GM10847 (cell line): ENCODE measurements at regions not wholly inside any gene's neighbourhood (a gene's known extent, or its start where the extent isn't known, plus 50 kb on each side); places are given as distances from the start of the nearest gene placed in this dataset.

Source experiments
- POLR2A ChIP-seq: IDR thresholded peaks from 2 replicates; pipeline ENCODE4 v1.6.1; 2011; ENCODE audit not compliant: insufficient read length; ENCODE audit errors: extremely low read depth

DNA sequence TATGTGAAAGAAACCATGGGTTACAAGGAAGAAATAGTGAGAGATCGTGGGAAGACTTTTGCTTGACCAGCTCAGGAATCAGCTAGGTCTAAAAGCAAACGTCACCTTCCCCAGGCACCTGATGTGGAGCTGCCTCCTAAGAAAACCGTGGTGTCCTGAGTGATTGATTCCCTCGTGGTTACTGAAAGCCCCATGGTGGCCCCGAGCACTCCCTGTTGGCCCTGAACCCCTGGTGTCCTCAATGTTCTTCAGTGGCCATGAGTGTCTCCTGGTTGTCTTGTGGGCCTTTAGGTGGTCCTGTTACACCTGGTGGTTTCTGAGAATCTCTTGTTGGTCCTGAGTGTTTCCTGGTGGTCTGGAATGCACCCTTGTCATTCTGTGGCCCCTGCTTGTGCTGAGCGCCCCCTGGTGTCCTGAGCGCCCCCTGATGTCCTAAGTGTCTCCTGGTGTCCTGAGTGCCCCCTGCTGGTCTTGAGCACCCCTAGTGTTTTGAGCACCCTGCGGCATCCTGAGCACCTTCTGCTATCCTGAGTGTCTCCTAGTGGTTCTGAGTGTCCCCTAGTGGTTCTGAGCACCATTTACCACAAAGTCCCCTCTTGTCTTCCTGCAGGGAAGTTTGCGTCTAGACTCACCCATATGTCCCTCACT, 518.7 kb downstream of the TMEM121 start:
- no peak for TF ChIP-seq POLR2A

DNA sequence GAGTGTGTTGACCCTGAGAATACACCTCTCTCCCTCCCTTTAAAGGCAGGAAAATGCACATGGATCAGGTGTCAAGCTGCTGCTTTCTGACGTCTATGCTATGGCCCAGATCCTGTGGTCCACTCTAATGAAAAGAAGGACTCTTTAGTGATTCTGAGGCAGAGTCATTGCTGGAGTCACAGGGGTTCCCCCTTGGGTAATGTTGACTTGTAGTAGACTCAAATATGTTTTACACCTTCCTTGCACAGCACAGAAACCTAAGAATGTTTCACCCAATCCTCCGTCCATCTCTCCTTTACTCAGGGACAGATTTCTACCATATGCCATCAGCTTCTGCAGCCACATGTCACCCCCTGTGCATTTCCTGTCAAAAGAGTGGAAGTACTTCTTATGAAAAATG, 525.4 kb downstream of the TMEM121 start:
- no peak for TF ChIP-seq POLR2A

GRCh38 chr14:106055289-106055688, 528.9 kb downstream of the TMEM121 start:
- no peak for TF ChIP-seq POLR2A

DNA sequence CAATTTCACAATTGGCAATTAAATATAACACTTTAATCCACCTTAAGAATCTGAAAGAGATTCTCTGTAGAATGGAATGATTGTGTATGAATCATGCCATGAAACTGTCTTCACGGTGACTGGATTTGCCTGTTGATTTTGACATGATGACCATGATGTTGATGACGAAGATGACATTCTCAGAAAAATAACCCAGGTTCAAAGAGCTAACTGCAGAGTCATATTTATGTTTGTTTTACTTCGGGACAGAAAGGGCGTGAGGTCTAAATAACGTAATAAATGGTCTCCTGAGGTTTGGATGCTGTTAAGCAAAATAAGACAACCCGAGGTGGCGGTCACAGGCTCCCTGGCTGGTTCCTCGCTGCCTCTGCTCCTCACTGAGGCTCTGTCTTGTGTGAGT, 532.0 kb downstream of the TMEM121 start:
- no peak for TF ChIP-seq POLR2A

- TF ChIP-seq POLR2A: no peak
Measured at GRCh38 chr14:106060276-106060975, 534.0 kb downstream of the TMEM121 start.

DNA sequence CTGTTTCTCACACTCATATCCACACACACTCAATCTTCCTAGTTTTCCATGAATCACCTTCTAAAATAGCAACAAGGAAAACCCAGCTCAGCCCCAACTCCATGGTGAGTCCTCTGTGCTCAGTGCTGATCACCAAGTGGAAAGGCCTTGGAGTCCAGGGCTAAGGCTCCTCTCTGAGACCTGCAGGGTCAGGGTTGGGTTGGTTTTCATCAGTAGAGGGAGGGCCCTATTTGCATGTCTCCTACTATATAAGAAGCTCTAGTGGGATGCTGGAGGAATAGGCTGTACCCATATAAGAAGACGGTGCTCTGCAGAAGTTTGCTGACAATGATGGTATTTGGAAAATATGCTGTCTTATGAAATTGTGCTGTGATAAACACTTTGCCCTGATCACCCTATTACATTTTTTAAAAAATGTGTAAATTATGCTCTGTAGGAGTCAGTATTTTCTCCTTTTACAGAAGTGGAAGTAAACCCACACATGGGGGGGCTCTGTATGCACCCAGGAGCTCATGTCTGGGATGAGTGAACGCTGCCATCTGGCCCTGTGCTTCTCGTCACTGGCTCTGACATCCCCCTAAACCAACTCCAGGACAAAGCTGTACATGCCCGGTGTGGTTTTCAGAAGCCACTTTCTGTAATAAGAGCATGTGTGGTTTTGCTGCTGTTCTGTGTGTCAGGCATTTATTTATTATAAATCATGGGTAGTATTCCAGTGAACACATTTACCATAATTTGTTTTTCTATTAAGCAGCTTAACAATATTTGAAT, 536.3 kb downstream of the TMEM121 start:
- no peak for TF ChIP-seq POLR2A

DNA sequence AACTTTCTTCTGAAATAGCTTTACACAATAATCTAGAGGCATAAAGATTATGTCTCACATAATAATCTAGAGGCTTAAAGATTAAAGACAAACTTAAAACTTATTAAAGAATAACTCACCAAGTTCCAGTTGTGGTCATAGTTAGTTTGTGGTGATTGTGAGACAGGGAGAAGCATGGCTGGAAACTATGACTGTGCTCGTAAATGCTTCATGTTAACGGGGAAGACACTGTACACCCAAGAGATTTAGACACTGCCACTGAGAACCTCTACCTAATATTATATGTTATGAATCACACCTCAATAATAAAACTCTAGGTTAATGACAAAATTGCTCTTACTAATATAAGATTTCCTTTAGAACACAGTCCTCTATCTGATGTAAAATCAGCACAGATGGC, 541.6 kb downstream of the TMEM121 start:
- TF ChIP-seq POLR2A: no peak

- TF ChIP-seq POLR2A: no peak
Measured at GRCh38 chr14:106069804-106070625, 543.6 kb downstream of the TMEM121 start.

DNA sequence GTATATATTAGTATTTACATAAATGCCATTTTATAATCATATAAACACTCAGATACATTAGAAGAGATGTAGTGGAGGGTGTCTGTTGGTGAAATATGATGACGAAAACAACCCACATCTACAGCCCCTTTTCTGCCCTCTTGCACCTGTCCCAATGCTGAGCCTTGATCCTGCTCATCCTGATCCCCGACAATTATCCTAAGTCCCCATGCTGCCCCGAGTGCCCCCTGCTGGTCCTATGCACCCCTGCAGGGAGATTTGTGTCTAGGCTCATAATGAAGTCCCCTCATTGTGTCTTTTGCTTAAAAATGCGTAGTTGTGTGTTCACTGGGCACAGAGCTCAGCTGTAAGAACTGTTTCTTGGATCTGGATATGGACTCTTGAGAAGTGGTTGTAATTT, 554.5 kb downstream of the TMEM121 start:
- TF ChIP-seq POLR2A: no peak

GRCh38 chr14:106083082-106083481, 556.7 kb downstream of the TMEM121 start:
- no peak for TF ChIP-seq POLR2A

DNA sequence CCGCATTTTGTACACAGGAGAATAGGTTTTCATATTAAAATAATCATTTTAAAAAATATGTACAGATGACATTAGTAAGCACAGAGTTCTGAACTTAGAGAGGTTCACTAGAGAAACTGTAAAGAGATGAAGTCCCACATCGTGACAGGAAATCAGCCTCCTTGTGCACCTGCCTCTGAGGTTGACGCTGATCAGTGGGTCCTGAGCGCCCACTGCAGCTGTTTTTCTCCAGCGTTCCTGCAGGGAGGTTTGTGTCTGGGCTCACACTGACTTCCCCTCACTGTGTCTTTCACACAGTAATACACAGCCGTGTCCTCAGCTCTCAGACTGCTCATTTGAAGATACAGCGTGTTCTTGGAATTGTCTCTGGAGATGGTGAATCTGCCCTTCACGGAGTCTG, 561.5 kb downstream of the TMEM121 start:
- no peak for TF ChIP-seq POLR2A

DNA sequence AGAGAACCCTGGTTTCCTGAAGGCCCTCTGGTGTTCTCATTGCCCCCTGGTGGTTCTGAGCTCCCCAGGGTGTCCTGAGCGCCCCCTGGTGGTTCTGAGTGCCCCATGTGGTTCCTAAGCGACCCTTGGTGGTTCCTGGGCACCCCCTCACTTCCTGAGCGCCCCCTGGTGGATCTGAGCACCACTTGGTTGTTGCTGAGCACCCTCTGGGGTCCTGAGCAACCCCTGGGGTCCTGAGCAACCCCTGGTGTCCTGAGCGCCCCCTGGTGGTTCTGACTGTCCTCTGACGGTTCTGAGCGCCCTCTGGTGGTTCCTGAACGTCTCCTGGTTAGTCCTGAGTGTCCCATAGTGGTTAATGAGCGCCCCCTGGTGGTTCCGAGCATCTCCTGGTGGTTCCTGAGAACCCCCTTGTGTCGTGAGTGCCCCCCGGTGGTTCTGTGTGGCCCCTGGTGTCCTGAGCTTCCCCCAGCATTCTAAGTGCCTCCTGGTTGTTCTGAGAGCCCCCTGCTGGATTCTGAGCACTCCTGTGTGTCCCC, 568.3 kb downstream of the TMEM121 start:
- no peak for TF ChIP-seq POLR2A

- TF ChIP-seq POLR2A: no peak
Measured at GRCh38 chr14:106107703-106108102, 581.3 kb downstream of the TMEM121 start.

DNA sequence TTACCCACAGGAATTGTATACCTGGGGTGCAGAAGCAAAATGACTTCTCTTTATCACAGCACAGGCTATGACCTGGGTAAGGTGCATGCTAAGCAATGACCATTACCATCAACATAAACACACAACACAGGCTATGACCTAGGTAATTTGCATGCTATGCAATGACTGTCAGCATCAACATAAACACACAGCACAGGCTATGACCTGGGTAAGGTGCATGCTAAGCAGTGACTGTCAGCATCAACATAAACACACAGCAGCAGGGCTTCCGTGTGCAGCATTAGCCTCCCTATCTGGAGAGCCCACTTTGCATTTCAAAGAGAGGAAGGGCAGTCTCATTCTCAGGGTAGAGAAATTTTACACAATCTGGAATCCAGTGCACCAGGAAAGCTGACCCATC, 583.0 kb downstream of the TMEM121 start:
- no peak for TF ChIP-seq POLR2A

- no peak for TF ChIP-seq POLR2A
Measured at GRCh38 chr14:106115401-106115800, 589.0 kb downstream of the TMEM121 start.
